ENCODE measurements at regions not wholly inside any gene's neighbourhood (a gene's known extent, or its start where the extent isn't known, plus 50 kb on each side); places are given as distances from the start of the nearest gene placed in this dataset.

DNA sequence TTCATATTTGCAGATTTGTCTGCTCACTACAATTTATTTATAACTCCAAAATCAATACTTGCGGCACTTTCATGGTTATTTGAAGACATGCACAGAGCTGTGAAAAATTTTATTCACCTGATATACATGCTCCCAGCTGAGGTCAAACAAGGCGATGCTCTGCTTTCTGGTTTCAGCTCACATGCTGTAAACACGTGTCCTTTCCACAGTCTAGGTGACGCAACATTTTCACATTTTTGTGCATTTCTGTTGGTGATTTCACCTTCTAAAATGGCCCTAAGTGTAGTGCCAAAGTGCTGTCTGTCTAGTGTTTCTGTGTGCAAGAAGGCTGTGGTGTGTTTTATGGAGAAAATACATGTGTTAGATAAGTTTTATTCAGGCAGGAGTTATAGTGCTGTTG, 650.5 kb downstream of the RNF144B start:
- H2AK5ac ChIP-seq (ENCODE audit: low read depth, low read length) = no peak overlapping the region
- H3K4me1 ChIP-seq (replicated peaks in 1 of 4; ENCODE audit: control insufficient read depth in 3 of 4, insufficient read depth in 4 of 4, low read length in 3 of 4) = no peaks in the 10 kb centered on the region
- no peak overlapping the region for H2BK15ac ChIP-seq (ENCODE audit: low read length)
- CTCF ChIA-PET (ENCODE audit: partially characterized antibody) = no interaction called here
- no peak overlapping the region for H2AFZ ChIP-seq (ENCODE audit: low read length)
- FAIRE-seq (no peak), DNase-seq (ENCODE audit: low read depth in 1 of 2, low spot score in 2 of 2) (no peak)
- H3K4ac ChIP-seq (replicated peaks; ENCODE audit: insufficient read length, low read depth, low read length) = no peak overlapping the region
- no peaks in the 10 kb centered on the region for H3K79me1 ChIP-seq (ENCODE audit: low read depth, low read length)
- no peaks in the 10 kb centered on the region for H3K36me3 ChIP-seq (ENCODE audit: control insufficient read depth in 2 of 4, insufficient read depth in 4 of 4, low read length in 3 of 4)
- no peaks in the 10 kb centered on the region for H4K20me1 ChIP-seq (replicated peaks in 1 of 2; ENCODE audit: control insufficient read depth in 1 of 2, insufficient read depth in 2 of 2, low read length in 2 of 2)
- H3K27ac ChIP-seq (ENCODE audit: low read depth, low read length) = no peak overlapping the region
- 100% methylated on average over 4 of the region's 4 CpGs; no CpG with 5 or more reads in 1 of the 2 experiments for WGBS, 2 experiments (ENCODE audit: extremely low coverage in 1 of 2, insufficient coverage in 1 of 2, insufficient read length in 1 of 2, insufficient replicate concordance in 2 of 2, low coverage in 1 of 2, low lambda C conversion rate in 2 of 2, missing lambda C conversion rate in 1 of 2)
- H2BK20ac ChIP-seq (ENCODE audit: low read length) = no peak overlapping the region
- no peak overlapping the region for H3K4me2 ChIP-seq (ENCODE audit: insufficient read depth in 1 of 2, low read depth in 2 of 2, low read length in 2 of 2)
- no peaks in the 10 kb centered on the region for H3K23me2 ChIP-seq (ENCODE audit: low read depth, low read length)
- POLR2A ChIA-PET (ENCODE audit: partially characterized antibody) = no interaction called here
- H3K56ac ChIP-seq (replicated peaks; ENCODE audit: insufficient read length, low read depth, low read length) = no peak overlapping the region
- H4K8ac ChIP-seq (ENCODE audit: extremely low read depth, insufficient read depth, low read length) = no peak overlapping the region
- no peaks in the 10 kb centered on the region for H3K9me3 ChIP-seq (ENCODE audit: insufficient read depth in 2 of 2, low read depth in 1 of 2, low read length in 1 of 2)
- H2BK120ac ChIP-seq (replicated peaks; ENCODE audit: low read depth, low read length) = no peak overlapping the region
- no peaks in the 10 kb centered on the region for H3K27me3 ChIP-seq (replicated peaks in 1 of 4; ENCODE audit: control insufficient read depth in 3 of 4, extremely low read depth in 1 of 4, insufficient read depth in 3 of 4, low read length in 3 of 4)
- H3K18ac ChIP-seq (ENCODE audit: extremely low read depth, low read length) = no peak overlapping the region
- H2BK12ac ChIP-seq (ENCODE audit: low read depth, low read length) = no peak overlapping the region
- no peaks in the 10 kb centered on the region for H3K79me2 ChIP-seq (ENCODE audit: control insufficient read depth in 1 of 2, insufficient read depth in 2 of 2, low read length in 2 of 2)
- no peak overlapping the region for H3K14ac ChIP-seq (ENCODE audit: insufficient read length)
- H4K5ac ChIP-seq (ENCODE audit: insufficient read length, low read depth, low read length) = no peak overlapping the region
- H3K4me3 ChIP-seq (ENCODE audit: extremely low read depth in 1 of 4, insufficient read depth in 2 of 4, low read depth in 3 of 4, low read length in 4 of 4) = no peak overlapping the region
- H3K9ac ChIP-seq (replicated peaks in 1 of 4; ENCODE audit: extremely low read depth in 1 of 4, low read depth in 3 of 4, low read length in 3 of 4) = no peak overlapping the region
- TF ChIP-seq ASH2L (IDR thresholded peaks at IDR 0.05; ENCODE audit: low read length) = no peak
- no peak for TF ChIP-seq RBBP5 (IDR thresholded peaks at IDR 0.05; ENCODE audit: borderline replicate concordance, low read depth, low read length)
- TF ChIP-seq SP2 (IDR thresholded peaks at IDR 0.05; ENCODE audit: low read length) = no peak
- TF ChIP-seq USF2 (IDR thresholded peaks at IDR 0.05; ENCODE audit: low read length) = no peak
- no peak for TF ChIP-seq EGR1 (IDR thresholded peaks at IDR 0.05; ENCODE audit: borderline replicate concordance, low read depth, low read length)
- TF ChIP-seq EZH2 (IDR thresholded peaks at IDR 0.05; ENCODE audit: low read depth, low read length, severe bottlenecking) = no peak
- TF ChIP-seq RAD21 (IDR thresholded peaks at IDR 0.05 in 1 of 2, conservative IDR thresholded peaks at IDR 0.05 in 1 of 2; ENCODE audit: low read depth in 2 of 2, low read length in 2 of 2) = no peak
- no peak for TF ChIP-seq CHD1 (IDR thresholded peaks at IDR 0.05; ENCODE audit: low read depth, low read length)
- H3K23ac ChIP-seq (ENCODE audit: insufficient read length) = no peak overlapping the region
- H4K91ac ChIP-seq (replicated peaks; ENCODE audit: insufficient read length, low read length) = no peak overlapping the region
- no peak overlapping the region for H2BK5ac ChIP-seq (ENCODE audit: low read depth, low read length)

All from H1 (cell line).